Small intestine (tissue), 7 donors: ENCODE measurements at regions not wholly inside any gene's neighbourhood (a gene's known extent, or its start where the extent isn't known, plus 50 kb on each side); places are given as distances from the start of the nearest gene placed in this dataset.

Source experiments
- DNase-seq, 2 donors: peaks; one replicate each; pipeline versions ENCODE4 v3.0.0 to v3.0.0-alpha.2; 2013
- FAIRE-seq: peaks from 2 replicates; lab custom pipeline; 2012; peaks lifted over from hg19 to GRCh38; lab: Jason Lieb, UNC
- H3K27ac ChIP-seq, 3 donors: one replicate each; pipeline ENCODE4 v1.5.1; 2013; ENCODE audit warnings: low read length in 2 of 3, mild to moderate bottlenecking in 2 of 3, control low read depth in 1 of 3, inconsistent platforms in 1 of 3, low read depth in 1 of 3, moderate library complexity in 1 of 3
- H3K27me3 ChIP-seq, 3 donors: one replicate each; pipeline ENCODE4 v1.6.1; 2013; ENCODE audit warnings: low read length in 3 of 3, inconsistent platforms in 1 of 3; ENCODE audit not compliant: control insufficient read depth in 3 of 3, insufficient read depth in 3 of 3
- H3K36me3 ChIP-seq, 3 donors: one replicate each; pipeline ENCODE4 v1.6.1; 2013; ENCODE audit warnings: low read length in 3 of 3, inconsistent platforms in 1 of 3, low read depth in 1 of 3, mild to moderate bottlenecking in 1 of 3, moderate library complexity in 1 of 3; ENCODE audit not compliant: control insufficient read depth in 3 of 3, insufficient read depth in 2 of 3
- H3K4me1 ChIP-seq, 3 donors: one replicate each; pipeline ENCODE4 v1.6.1; 2013; ENCODE audit warnings: low read length in 2 of 3, inconsistent platforms in 1 of 3, low read depth in 1 of 3, mild to moderate bottlenecking in 1 of 3, moderate library complexity in 1 of 3; ENCODE audit not compliant: control insufficient read depth in 3 of 3, insufficient read depth in 2 of 3
- H3K4me3 ChIP-seq, 3 donors: one replicate each; pipeline ENCODE4 v1.5.1; 2013; ENCODE audit warnings: low read length in 3 of 3, control low read depth in 1 of 3, inconsistent platforms in 1 of 3, low read depth in 1 of 3, mild to moderate bottlenecking in 1 of 3, moderate library complexity in 1 of 3
- H3K9me3 ChIP-seq, 2 donors: one replicate each; pipeline ENCODE4 v1.6.1; 2013; ENCODE audit warnings: low read depth in 1 of 2, low read length in 1 of 2; ENCODE audit not compliant: control insufficient read depth in 2 of 2, insufficient read depth in 1 of 2
- WGBS, 3 donors: extraction: QIAGEN DNeasy Blood & Tissue Kit; methylation state at CpG; one replicate each; pipeline ENCODE4 v1.1.7; 2013; 5-methylcytosine and 5-hydroxymethylcytosine counted together
- donor health status: healthy with polysubstance abuse.
- donor health status: control.
- donor health status: control.
- donor health status: Bipolar disorder and iron deficiency.
- donor health status: healthy.

- FAIRE-seq (no peak), DNase-seq (no peak)
- Histone ChIP-seq H3K9me3 (no peaks in the 10 kb centered on the region), H3K27ac (no peak overlapping the region), H3K36me3 (no peaks in the 10 kb centered on the region), H3K27me3 (no peaks in the 10 kb centered on the region), H3K4me3 (no peak overlapping the region), H3K4me1 (no peaks in the 10 kb centered on the region)
- 57 to 61% (median 59%) methylated on average over 2 of the region's 2 CpGs for WGBS, 3 donors
Measured at GRCh38 chr10:90381468-90381867, 476.4 kb downstream of the HTR7 start.

DNA sequence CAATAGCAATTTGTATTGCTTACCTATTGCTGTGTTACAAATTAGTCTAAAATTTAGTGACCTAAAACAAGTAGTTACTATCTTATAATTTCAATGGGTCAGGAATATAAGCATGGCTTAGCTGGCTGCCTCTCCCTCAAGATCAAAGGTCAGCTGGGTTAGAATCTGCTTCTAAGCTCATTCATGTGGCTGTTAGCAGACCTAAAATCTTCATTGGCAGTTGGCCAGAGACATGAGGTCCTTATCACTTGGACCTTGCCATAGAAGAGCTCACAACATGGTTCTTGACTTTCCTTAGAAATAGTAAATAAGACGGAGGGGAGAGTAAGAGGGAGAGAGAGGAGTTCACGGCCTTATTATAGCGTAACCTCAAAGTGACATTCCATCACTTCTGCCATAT lies 468.0 kb downstream of the HTR7 start:
- 71 to 78% (median 76%) methylated on average over 3 of the region's 3 CpGs for WGBS, 3 donors
- H3K27ac ChIP-seq: no peak overlapping the region
- H3K27me3 ChIP-seq: no peaks in the 10 kb centered on the region
- H3K9me3 ChIP-seq: no peaks in the 10 kb centered on the region
- peaks cover 0 to 4% (median 0%) of the 10 kb centered on the region in 3 donors for H3K4me1 ChIP-seq
- no peaks in the 10 kb centered on the region for H3K36me3 ChIP-seq
- DNase-seq (peak; percentile 57 to 83), FAIRE-seq (no peak)
- no peak overlapping the region for H3K4me3 ChIP-seq

GRCh38 chr10:90394311-90394710 lies 463.5 kb downstream of the HTR7 start:
- H3K9me3 ChIP-seq: no peaks in the 10 kb centered on the region
- no peak for DNase-seq
- no peak overlapping the region for H3K27ac ChIP-seq
- FAIRE-seq: no peak
- peaks cover 0 to 8% (median 0%) of the 10 kb centered on the region in 3 donors for H3K4me1 ChIP-seq
- no peaks in the 10 kb centered on the region for H3K36me3 ChIP-seq
- H3K27me3 ChIP-seq: no peaks in the 10 kb centered on the region
- no peak overlapping the region for H3K4me3 ChIP-seq
- 75 to 85% (median 78%) methylated on average over 2 of the region's 2 CpGs for WGBS, 3 donors

GRCh38 chr10:90396721-90397120 lies 461.1 kb downstream of the HTR7 start:
- Histone ChIP-seq H3K4me3 (no peak overlapping the region), H3K4me1 (peaks cover 0 to 4% (median 0%) of the 10 kb centered on the region in 3 donors), H3K27me3 (no peaks in the 10 kb centered on the region), H3K27ac (no peak overlapping the region), H3K9me3 (no peaks in the 10 kb centered on the region), H3K36me3 (no peaks in the 10 kb centered on the region)
- no peak for DNase-seq
- FAIRE-seq: no peak

- H3K4me3 ChIP-seq: no peak overlapping the region
- H3K9me3 ChIP-seq: no peaks in the 10 kb centered on the region
- H3K4me1 ChIP-seq: peaks cover 0 to 4% (median 0%) of the 10 kb centered on the region in 3 donors
- FAIRE-seq (no peak), DNase-seq (no peak)
- no peak overlapping the region for H3K27ac ChIP-seq
- H3K36me3 ChIP-seq: no peaks in the 10 kb centered on the region
- H3K27me3 ChIP-seq: no peaks in the 10 kb centered on the region
Measured at GRCh38 chr10:90398566-90398965, 459.3 kb downstream of the HTR7 start.

GRCh38 chr10:90399782-90400181 lies 458.1 kb downstream of the HTR7 start:
- WGBS, 3 donors: 69 to 75% (median 70%) methylated on average over 1 of the region's 1 CpG
- FAIRE-seq (no peak), DNase-seq (no peak)
- Histone ChIP-seq H3K4me3 (no peak overlapping the region), H3K9me3 (no peaks in the 10 kb centered on the region), H3K36me3 (no peaks in the 10 kb centered on the region), H3K27me3 (no peaks in the 10 kb centered on the region), H3K4me1 (peaks cover 0 to 4% (median 0%) of the 10 kb centered on the region in 3 donors), H3K27ac (no peak overlapping the region)

GRCh38 chr10:90403211-90404000 lies 454.4 kb downstream of the HTR7 start:
- no peaks in the 10 kb centered on the region for H3K36me3 ChIP-seq
- H3K27me3 ChIP-seq: no peaks in the 10 kb centered on the region
- DNase-seq: no peak
- 74 to 96% (median 87%) methylated on average over 2 of the region's 2 CpGs for WGBS, 3 donors
- no peaks in the 10 kb centered on the region for H3K9me3 ChIP-seq
- H3K4me1 ChIP-seq: no peaks in the 10 kb centered on the region
- FAIRE-seq: no peak
- H3K4me3 ChIP-seq: no peak overlapping the region
- no peak overlapping the region for H3K27ac ChIP-seq

DNA sequence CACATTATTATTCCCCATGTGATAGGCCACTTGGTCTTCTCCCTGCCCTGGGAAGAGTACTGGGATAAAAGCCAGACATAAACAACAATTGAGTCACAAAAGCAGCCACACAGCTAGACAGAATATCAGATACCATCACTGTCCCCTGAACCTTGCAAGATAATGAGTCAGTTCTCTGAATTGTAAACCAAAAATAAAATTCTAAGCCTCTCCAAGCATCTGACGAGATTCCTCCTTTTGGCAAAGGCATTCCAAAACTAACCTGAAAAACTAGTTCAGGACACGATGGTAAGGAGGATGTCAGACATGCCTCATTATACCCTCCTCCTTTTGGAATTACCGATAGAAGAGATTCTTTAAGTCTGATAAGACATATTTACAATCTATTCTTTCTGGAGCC lies 450.7 kb downstream of the HTR7 start:
- Histone ChIP-seq H3K9me3 (peaks cover 0 to 9% of the 10 kb centered on the region in 2 donors), H3K27ac (no peak overlapping the region), H3K27me3 (no peaks in the 10 kb centered on the region), H3K36me3 (no peaks in the 10 kb centered on the region), H3K4me3 (no peak overlapping the region), H3K4me1 (no peaks in the 10 kb centered on the region)
- DNase-seq: no peak
- no peak for FAIRE-seq
- 33 to 61% (median 52%) methylated on average over 3 of the region's 3 CpGs for WGBS, 3 donors

DNA sequence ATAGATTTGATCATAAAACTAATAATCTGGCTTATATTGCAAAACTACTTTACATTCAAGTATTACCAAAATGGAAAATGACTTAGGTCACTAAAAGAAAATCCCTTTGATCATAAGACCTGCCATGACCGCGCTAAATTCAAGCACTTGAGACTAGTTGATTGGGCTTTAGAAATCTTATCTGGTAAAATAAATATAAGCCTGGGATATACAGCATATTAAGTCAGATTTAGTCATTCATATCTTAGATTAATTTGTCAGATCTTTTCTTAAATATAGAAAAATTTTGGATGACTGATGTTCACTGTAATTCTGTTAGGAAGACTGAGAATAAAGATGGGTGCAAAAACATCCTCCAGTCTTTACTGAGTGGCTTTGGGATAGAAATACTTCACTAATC lies 450.0 kb downstream of the HTR7 start:
- Histone ChIP-seq H3K27ac (no peak overlapping the region), H3K27me3 (no peaks in the 10 kb centered on the region), H3K4me3 (no peak overlapping the region), H3K36me3 (no peaks in the 10 kb centered on the region), H3K9me3 (peaks cover 0 to 9% of the 10 kb centered on the region in 2 donors), H3K4me1 (no peaks in the 10 kb centered on the region)
- DNase-seq: no peak
- no peak for FAIRE-seq
- 40 to 87% (median 63%) methylated on average over 2 of the region's 2 CpGs for WGBS, 3 donors
